ENCODE measurements at regions not wholly inside any gene's neighbourhood (a gene's known extent, or its start where the extent isn't known, plus 50 kb on each side); places are given as distances from the start of the nearest gene placed in this dataset.

DNA sequence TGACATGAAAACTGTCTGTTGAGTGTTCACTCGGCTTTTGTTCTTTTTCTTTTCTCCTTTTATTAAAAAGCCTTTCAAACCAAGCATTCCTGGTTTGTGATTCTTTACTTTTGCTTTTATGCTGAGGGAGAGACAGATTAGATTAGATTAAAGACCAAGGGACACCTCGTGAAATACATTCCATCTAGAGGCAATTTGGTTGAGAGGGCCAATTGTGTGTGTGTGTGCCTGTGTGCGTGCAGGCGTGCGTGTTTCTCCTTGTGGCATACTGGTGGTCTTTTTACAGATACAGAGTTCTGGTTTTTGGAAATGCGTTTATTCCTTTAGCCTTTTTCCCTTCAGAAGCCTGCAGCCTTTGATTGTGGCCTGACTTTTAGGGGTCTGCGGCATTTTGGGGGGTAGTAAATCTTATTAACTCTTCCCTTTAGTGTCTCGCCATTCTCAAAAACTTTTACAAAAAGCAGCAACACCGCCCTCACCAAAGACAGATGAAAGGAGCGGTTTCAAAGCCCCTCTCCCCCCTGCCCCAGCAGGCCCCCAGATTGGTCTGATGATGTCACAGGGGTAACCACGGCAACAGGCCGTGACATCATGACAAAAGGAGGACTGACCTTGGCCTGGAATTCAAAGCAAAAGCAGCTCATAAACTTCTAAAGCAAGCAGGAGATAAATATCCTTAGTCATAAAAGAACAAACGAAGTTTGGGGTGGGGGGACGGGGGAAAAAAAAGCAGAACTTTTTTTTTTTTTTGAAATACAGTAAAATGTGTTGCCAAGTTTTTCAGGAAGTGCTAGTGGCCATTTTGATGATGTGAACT, 84.1 kb upstream of the TBX3 start:
- DNase-seq (ENCODE audit: low spot score) = no peak

- DNase-seq (ENCODE audit: low spot score) = no peak
These were observed 83.2 kb upstream of the TBX3 start for GRCh38 chr12:114767084-114767760.

GRCh38 chr12:114765960-114766691, 82.2 kb upstream of the TBX3 start:
- no peak for DNase-seq (ENCODE audit: low spot score)

DNA sequence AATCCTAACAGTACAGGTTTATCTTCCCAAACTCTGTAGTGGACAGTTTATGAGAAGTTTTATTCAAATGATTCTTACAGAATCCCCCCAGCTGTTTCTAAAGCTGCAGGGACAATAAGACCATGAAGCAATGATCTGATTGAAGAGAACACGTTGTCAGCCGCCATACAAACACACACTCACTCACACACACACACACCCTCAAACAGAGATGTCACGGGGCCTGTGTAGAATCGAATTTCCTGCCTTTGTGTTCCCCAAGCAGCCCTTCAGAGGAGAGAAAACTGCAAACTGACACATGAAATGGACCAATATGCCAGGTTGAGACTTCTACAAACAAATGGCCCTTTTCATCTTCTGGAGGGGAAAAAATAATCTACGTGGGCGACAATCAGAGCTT, 80.5 kb upstream of the TBX3 start:
- DNase-seq (ENCODE audit: low spot score) = no peak

DNA sequence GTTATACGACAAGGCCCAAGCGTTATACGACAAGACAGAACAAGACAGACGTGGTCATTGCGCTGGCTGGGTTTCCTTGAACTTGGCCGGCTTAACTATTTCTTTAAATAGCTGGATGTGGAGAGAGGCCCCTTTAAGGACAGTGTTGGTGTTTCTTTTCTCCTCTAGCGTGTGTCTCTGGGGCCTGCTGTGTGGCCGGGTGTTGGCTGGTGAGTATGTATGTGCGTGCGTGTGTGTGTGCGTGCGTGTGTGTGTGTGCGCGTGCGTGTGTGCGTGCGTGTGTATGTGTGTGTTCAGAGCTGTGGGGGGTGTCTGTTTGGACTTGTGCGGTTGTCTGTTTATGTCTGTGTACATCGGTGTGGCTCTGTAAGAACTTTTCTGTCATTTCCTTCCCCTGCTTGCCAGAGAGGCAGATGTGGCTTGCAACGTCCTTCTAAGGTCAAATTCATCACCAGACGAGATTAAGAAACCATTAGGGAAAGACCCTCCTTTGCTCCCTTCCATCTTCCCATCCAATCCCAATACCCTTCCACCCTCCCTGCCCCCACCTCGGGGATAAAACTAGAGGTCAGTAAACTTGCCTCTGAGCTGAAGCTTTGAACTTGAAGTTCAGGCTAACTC, 78.6 kb upstream of the TBX3 start:
- DNase-seq (ENCODE audit: low spot score) = no peak

DNA sequence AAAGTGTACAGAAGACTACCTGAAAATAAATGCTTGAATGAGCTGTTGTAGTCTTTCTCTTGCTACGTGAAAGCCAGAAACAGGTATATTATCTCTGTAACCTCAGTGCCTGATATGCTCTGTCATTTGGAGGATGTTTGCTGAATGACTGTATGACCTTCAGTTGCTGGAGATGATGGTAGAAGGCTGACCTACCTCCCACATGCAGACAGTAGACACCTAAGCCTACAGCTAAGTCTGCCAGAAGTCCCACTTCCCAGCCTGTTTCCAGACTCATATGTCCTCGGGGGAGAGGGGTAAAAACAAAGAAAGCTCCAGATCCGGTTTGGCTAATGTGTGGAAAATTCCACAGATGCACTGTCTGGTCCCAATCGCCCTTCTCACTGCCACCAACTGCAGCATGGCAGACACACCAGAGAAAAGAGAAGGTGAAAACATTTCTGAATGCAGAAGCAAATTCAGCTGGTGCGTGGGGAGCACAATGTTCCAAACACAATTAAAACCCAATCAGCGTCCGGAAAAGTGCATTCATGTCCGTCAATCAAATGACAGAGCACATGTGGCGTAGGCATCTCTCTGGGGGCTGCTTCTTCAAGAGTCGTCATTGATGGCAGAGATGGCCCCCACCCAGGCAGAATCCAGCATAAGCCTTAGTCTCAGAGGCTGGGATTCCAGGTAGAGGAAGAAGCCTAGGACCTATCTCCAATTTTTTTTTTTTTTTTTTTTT, 76.3 kb upstream of the TBX3 start:
- DNase-seq (ENCODE audit: low spot score) = no peak

- no peak for DNase-seq (ENCODE audit: low spot score)
These were observed 75.7 kb upstream of the TBX3 start for GRCh38 chr12:114759635-114760034.

DNA sequence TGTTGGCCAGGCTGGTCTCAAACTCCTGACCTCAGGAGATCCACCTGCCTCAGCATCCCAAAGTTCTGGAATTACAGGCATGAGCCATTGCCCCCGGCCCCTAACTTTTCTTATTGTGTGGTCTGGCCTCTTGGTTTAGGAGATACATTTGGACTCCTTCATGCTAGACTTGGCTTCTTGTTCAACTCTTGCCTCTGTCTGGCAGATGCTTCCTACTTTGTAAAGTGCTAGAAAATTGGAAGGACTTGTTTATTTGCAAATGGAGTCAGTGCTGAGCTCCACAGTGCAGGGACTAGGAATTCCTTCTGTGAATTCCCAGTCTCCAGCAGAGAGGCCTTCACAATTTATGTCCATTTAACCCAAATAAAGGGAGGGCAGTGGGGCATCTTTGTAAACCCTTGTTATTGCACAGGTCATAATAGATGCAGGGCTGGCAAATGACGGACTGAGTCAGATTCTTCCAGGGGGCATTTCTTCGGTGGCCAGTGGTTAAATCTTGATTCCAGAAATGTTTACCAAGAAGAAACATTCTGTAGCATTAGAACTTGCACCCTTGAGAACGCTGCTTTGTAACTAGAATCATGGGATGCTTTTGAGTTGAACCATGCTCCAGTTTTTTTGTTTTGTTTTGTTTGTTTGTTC, 73.8 kb upstream of the TBX3 start:
- DNase-seq (ENCODE audit: low spot score) = no peak

GRCh38 chr12:114752217-114752616, 68.2 kb upstream of the TBX3 start:
- DNase-seq (ENCODE audit: low spot score) = no peak

- no peak for DNase-seq (ENCODE audit: low spot score)
These were observed 67.7 kb upstream of the TBX3 start for GRCh38 chr12:114751712-114752111.

DNA sequence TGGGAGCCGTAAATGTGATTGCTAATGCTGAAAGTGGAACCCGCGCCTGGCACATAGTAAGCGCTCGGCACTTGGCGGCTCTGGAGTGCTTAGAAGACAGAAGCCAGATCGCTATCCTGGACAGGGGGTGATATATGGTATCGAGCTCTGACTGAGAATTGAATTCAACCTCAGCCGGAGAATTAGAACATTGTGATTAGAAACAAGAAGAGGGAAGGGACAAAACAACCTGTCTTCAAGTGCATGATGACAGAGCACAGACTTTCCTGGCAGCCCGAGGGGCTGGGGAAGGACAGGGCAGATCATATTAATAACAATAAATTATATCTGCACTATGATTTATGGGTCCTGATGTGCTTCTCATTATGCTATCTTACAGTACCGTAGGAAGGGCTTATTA, 66.9 kb upstream of the TBX3 start:
- no peak for DNase-seq (ENCODE audit: low spot score)

- DNase-seq (ENCODE audit: low spot score) = no peak
These were observed 65.1 kb upstream of the TBX3 start for GRCh38 chr12:114749065-114749464.

DNA sequence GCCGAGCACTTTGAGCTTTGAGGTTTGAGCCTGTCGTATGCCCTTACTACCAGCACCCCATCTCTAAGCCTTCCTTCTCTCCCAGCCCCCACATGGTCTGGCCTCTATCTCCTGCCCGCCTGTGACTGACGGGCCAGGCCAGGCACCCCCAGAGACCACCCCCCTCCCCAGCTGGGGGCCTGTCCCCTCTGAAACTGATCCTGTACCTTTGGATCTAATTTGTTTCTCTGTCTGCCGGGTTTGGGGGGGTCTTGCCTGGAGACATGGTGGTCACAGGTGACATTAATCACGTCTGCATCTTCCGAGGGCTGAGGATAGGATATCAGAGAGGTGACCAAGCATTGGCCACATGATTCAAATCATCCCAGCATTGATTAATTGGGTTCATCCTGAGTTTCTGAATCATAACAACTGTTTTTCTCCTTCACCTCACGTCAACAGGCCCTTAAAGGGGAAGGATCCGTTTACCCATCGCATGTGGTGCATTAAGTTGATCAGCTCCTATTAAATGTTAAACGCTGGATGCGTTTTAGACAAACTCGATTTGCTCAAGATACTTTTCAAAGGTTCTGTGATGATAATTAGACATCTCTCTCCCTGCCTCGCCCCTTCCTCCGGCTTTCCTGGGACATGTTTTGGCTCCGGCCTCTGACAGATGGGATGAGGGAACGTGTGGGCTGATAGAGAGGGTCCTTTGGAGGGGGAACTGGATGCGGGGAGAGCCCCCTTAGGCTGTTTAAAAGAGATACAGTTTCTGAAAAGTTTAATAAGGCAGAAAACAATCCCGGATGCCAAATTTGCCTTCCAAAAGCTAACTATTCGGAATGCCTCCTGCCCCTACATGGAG, 63.3 kb upstream of the TBX3 start:
- no peak for DNase-seq (ENCODE audit: low spot score)

- DNase-seq (ENCODE audit: low spot score) = no peak
These were observed 62.5 kb upstream of the TBX3 start for GRCh38 chr12:114746297-114747011.

DNA sequence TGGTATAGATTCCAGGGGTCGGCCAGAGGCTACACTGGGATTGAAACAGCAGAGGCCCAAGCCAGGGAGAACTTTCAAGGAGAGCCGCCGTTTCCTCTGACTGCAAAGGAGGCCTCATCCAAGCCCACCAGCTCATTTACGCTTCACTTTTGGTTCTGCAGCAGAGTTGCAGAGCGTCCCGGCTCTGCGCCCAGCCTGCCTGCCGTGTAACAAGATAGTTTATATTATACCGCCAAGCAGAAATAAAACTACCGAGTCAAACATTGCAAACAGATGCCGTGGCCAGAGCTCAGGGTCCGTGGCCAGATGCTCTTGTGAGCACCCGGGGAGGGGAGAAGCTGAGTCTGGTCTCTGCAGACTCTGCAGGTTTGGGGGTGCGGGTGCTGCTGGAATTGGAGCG, 60.7 kb upstream of the TBX3 start:
- no peak for DNase-seq (ENCODE audit: low spot score)

DNA sequence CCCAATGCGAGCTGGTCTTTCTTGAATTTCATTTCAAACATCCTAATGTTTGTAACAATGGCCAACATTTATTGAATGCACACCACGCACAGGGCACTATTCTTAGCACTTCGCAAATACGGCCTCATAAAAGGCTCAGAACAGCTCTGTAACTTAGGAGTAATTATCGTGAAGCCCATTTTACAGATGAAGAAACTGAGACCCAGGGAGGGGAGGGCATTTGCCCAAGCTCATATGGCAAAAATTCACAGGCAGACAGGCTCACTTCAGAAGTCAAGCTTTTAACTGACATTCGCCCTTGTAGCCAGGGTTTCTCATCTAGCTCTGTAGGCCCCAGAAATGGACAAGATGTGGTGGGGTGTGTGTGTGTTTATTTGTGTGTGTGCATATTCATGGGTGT, 60.3 kb upstream of the TBX3 start:
- DNase-seq (ENCODE audit: low spot score) = no peak

GRCh38 chr12:114743799-114744198, 59.8 kb upstream of the TBX3 start:
- DNase-seq (ENCODE audit: low spot score) = no peak

DNA sequence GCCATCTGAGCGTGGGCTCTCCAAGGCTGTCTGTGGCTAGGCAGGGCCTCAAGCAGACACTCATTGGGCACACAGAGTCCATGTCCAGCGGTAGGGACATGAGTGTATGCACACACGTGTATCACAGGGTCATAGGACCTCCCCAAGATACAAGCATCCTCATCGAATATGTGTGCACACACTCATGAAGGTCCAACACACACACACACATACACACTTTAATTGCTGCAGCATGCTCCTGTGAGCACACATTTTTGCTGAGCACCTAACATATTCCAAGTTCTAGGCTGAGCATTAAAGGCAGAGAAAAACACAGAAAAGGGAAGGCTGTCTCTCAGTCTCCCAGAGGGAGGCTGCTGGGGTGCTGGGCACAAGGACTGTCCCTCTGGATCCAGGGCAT, 59.3 kb upstream of the TBX3 start:
- no peak for DNase-seq (ENCODE audit: low spot score)

- no peak for DNase-seq (ENCODE audit: low spot score)
These were observed 58.4 kb upstream of the TBX3 start for GRCh38 chr12:114742363-114742762.

GRCh38 chr12:114741940-114742339, 58.0 kb upstream of the TBX3 start:
- no peak for DNase-seq (ENCODE audit: low spot score)

All from iPS-NIHi11 (cell line).